Neuronal stem cell (in vitro differentiated cells): ENCODE measurements at regions not wholly inside any gene's neighbourhood (a gene's known extent, or its start where the extent isn't known, plus 50 kb on each side); places are given as distances from the start of the nearest gene placed in this dataset.
A peak's percentile ranks its signal among the peaks of the same experiment; 100 is the strongest.

Source experiments
- DNase-seq: peaks from one replicate; pipeline ENCODE4 v3.0.0-alpha.2; 2013; ENCODE audit warnings: low spot score
- H2AFZ ChIP-seq: one replicate; pipeline ENCODE4 v1.6.1; 2013; ENCODE audit warnings: mild to moderate bottlenecking, low read length, inconsistent platforms
- H2AK5ac ChIP-seq: 2 replicates; pipeline ENCODE4 v1.6.1; 2013; ENCODE audit warnings: low read depth, mild to moderate bottlenecking, inconsistent platforms, low read length, moderate library complexity, mixed read lengths
- H2BK120ac ChIP-seq: 2 replicates; pipeline ENCODE4 v1.6.1; 2013; ENCODE audit warnings: low read depth, mild to moderate bottlenecking, inconsistent platforms, low read length, moderate library complexity, mixed read lengths
- H2BK12ac ChIP-seq: one replicate; pipeline ENCODE4 v1.6.1; 2013; ENCODE audit warnings: low read length, inconsistent platforms
- H2BK15ac ChIP-seq: 2 replicates; pipeline ENCODE4 v1.6.1; 2013; ENCODE audit warnings: mild to moderate bottlenecking, low read length, inconsistent platforms, mixed read lengths
- H2BK5ac ChIP-seq: one replicate; pipeline ENCODE4 v1.6.1; 2013; ENCODE audit warnings: inconsistent platforms, mild to moderate bottlenecking, low read length, moderate library complexity
- H3K14ac ChIP-seq: one replicate; pipeline ENCODE4 v1.6.1; 2013; ENCODE audit warnings: low read length, inconsistent platforms
- H3K18ac ChIP-seq: 2 replicates; pipeline ENCODE4 v1.6.1; 2013; ENCODE audit warnings: low read length, inconsistent platforms
- H3K23ac ChIP-seq: 2 replicates; pipeline ENCODE4 v1.6.1; 2013; ENCODE audit warnings: low read depth, mild to moderate bottlenecking, mixed read lengths, low read length, inconsistent platforms; ENCODE audit not compliant: poor library complexity
- H3K27ac ChIP-seq: replicated peaks from 3 replicates; pipeline ENCODE4 v1.5.1; 2013; ENCODE audit warnings: low read length, inconsistent platforms
- H3K27me3 ChIP-seq, 3 experiments: 2 replicates each; pipeline ENCODE4 v1.6.1; 2013; ENCODE audit warnings: low read length in 3 of 3, mild to moderate bottlenecking in 2 of 3, inconsistent platforms in 1 of 3, low read depth in 1 of 3, mixed read lengths in 1 of 3, moderate library complexity in 1 of 3; ENCODE audit not compliant: control insufficient read depth in 3 of 3, insufficient read depth in 3 of 3
- H3K36me3 ChIP-seq, 2 donors: replicated peaks in 1 of 2; 2 replicates each; pipeline ENCODE4 v1.6.1; 2013; ENCODE audit warnings: low read length in 2 of 2; ENCODE audit not compliant: control insufficient read depth in 2 of 2, insufficient read depth in 2 of 2
- H3K4ac ChIP-seq: 2 replicates; pipeline ENCODE4 v1.6.1; 2013; ENCODE audit warnings: inconsistent platforms, mild to moderate bottlenecking, low read length, moderate library complexity
- H3K4me1 ChIP-seq, 2 donors: 1 replicate in 1 of 2; 2 replicates in 1 of 2; pipeline ENCODE4 v1.6.1; 2013; ENCODE audit warnings: low read length in 2 of 2, low read depth in 1 of 2; ENCODE audit not compliant: control insufficient read depth in 2 of 2, insufficient read depth in 1 of 2
- H3K4me2 ChIP-seq: one replicate; pipeline ENCODE4 v1.6.1; 2013; ENCODE audit warnings: mild to moderate bottlenecking, low read length, inconsistent platforms; ENCODE audit not compliant: insufficient read depth, poor library complexity, severe bottlenecking
- H3K4me3 ChIP-seq, 2 donors: 2 replicates each; pipeline ENCODE4 v1.5.1; 2013; ENCODE audit warnings: low read length in 2 of 2, mild to moderate bottlenecking in 2 of 2, inconsistent platforms in 1 of 2, moderate library complexity in 1 of 2
- H3K79me1 ChIP-seq: one replicate; pipeline ENCODE4 v1.6.1; 2013; ENCODE audit warnings: low read depth, mild to moderate bottlenecking, inconsistent platforms, low read length, moderate library complexity
- H3K9ac ChIP-seq: one replicate; pipeline ENCODE4 v1.6.1; 2013; ENCODE audit warnings: mild to moderate bottlenecking, low read depth, low read length, inconsistent platforms; ENCODE audit not compliant: poor library complexity
- H3K9me3 ChIP-seq, 2 donors: replicated peaks in 1 of 2; 2 replicates each; pipeline versions ENCODE3 to v1.6.1; 2013; ENCODE audit warnings: low read length in 2 of 2, mild to moderate bottlenecking in 2 of 2, inconsistent platforms in 1 of 2, low read depth in 1 of 2, mixed read lengths in 1 of 2, moderate library complexity in 1 of 2; ENCODE audit not compliant: control insufficient read depth in 2 of 2, insufficient read depth in 1 of 2
- H4K8ac ChIP-seq: one replicate; pipeline ENCODE4 v1.6.1; 2013; ENCODE audit warnings: low read depth, mild to moderate bottlenecking, inconsistent platforms, low read length, moderate library complexity
- H4K91ac ChIP-seq: one replicate; pipeline ENCODE4 v1.6.1; 2013; ENCODE audit warnings: low read length, low read depth, mild to moderate bottlenecking, inconsistent platforms; ENCODE audit not compliant: poor library complexity
- WGBS, 2 donors: extraction: QIAGEN DNeasy Blood & Tissue Kit; methylation state at CpG; one replicate each; pipeline ENCODE4 v1.1.7; 2013; ENCODE audit warnings: missing lambda C conversion rate in 2 of 2, mixed read lengths in 1 of 2; ENCODE audit not compliant: insufficient read length in 2 of 2, insufficient replicate concordance in 1 of 2; ENCODE audit errors: extremely low coverage in 2 of 2; 5-methylcytosine and 5-hydroxymethylcytosine counted together

DNA sequence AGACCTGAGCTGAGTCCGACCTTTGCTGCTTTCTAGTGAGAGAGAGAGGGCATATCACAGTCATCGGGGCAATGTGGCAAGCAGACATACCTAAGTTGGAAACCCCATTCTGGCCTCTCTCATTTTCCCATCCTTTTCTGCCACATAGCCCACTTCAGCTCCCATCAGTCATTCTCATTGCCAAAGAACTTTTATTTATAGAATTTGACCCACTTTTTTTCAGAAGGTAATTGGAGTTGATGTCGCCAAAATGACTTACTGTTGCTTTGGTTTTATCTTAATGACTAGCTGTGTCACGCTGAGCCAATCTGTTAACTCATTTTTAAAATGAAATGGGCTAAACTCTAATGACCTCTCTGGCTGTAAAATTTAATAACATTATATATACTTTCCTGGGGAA is 63.9 kb upstream of the RMST start:
- H3K27me3 ChIP-seq: no peaks in the 10 kb centered on the region
- no peak overlapping the region for H2AFZ ChIP-seq
- no CpG with 5 or more reads among the region's 4 CpGs for WGBS, 2 donors
- H3K27ac ChIP-seq: no peak overlapping the region
- no peak overlapping the region for H3K4me3 ChIP-seq
- no peak overlapping the region for H2BK15ac ChIP-seq
- peaks cover 6 to 13% of the 10 kb centered on the region in 2 donors for H3K4me1 ChIP-seq
- no peak for DNase-seq
- no peak overlapping the region for H4K8ac ChIP-seq
- no peak overlapping the region for H2BK120ac ChIP-seq
- H4K91ac ChIP-seq: no peak overlapping the region
- no peak overlapping the region for H3K14ac ChIP-seq
- H2BK5ac ChIP-seq: no peak overlapping the region
- H3K4me2 ChIP-seq: no peak overlapping the region
- H3K9ac ChIP-seq: no peak overlapping the region
- no peaks in the 10 kb centered on the region for H3K36me3 ChIP-seq
- H3K18ac ChIP-seq: no peak overlapping the region
- no peaks in the 10 kb centered on the region for H3K79me1 ChIP-seq
- no peak overlapping the region for H2AK5ac ChIP-seq
- no peak overlapping the region for H3K4ac ChIP-seq
- H2BK12ac ChIP-seq: no peak overlapping the region
- H3K23ac ChIP-seq: no peak overlapping the region
- peaks cover 0 to 5% of the 10 kb centered on the region in 2 donors for H3K9me3 ChIP-seq

DNA sequence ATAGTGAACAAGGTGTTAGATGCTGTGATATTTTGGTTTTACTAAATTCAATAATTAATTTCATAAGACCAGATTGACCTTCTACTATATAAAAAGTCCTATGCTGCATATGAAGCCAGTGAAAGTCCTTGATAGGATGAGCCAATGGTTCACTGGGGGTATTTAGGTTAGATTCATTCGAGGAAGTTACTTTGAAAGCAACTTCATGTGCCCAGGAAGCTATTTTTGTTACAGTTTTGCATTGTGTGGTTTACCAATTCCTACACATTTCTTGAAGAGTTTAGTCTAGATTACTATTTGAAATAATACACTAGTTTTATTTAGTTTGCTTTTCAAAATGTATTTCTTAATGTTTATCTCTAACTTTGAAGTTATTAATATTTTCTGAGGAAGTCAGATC is 58.5 kb upstream of the RMST start:
- no peak for DNase-seq
- Histone ChIP-seq H4K8ac (no peak overlapping the region), H2BK5ac (no peak overlapping the region), H3K4me1 (peaks cover 1 to 4% of the 10 kb centered on the region in 2 donors), H3K9me3 (peaks cover 0 to 2% of the 10 kb centered on the region in 2 donors), H3K4ac (no peak overlapping the region), H3K23ac (no peak overlapping the region), H3K36me3 (no peaks in the 10 kb centered on the region), H3K4me2 (no peak overlapping the region), H2BK15ac (no peak overlapping the region), H4K91ac (no peak overlapping the region), H2AK5ac (no peak overlapping the region), H3K9ac (no peak overlapping the region), H3K14ac (no peak overlapping the region), H2BK12ac (no peak overlapping the region), H3K27me3 (no peaks in the 10 kb centered on the region), H3K27ac (no peak overlapping the region), H3K4me3 (no peak overlapping the region), H2BK120ac (no peak overlapping the region), H3K79me1 (no peaks in the 10 kb centered on the region), H2AFZ (peak overlapping the region; percentile 18), H3K18ac (no peak overlapping the region)
- no CpG with 5 or more reads among the region's 1 CpG for WGBS, 2 donors

GRCh38 chr12:97404543-97404942 is 58.1 kb upstream of the RMST start:
- no peak overlapping the region for H3K27ac ChIP-seq
- H2BK12ac ChIP-seq: no peak overlapping the region
- no peak overlapping the region for H3K4ac ChIP-seq
- H3K9me3 ChIP-seq: peaks cover 0 to 2% of the 10 kb centered on the region in 2 donors
- H2BK120ac ChIP-seq: no peak overlapping the region
- H3K14ac ChIP-seq: no peak overlapping the region
- no peak overlapping the region for H4K8ac ChIP-seq
- peak overlapping the region; percentile 18 for H2AFZ ChIP-seq
- no peak overlapping the region for H3K4me2 ChIP-seq
- peak; percentile 38 for DNase-seq
- no peak overlapping the region for H3K9ac ChIP-seq
- H3K4me1 ChIP-seq: peaks cover 1 to 4% of the 10 kb centered on the region in 2 donors
- H2AK5ac ChIP-seq: no peak overlapping the region
- H3K27me3 ChIP-seq: no peaks in the 10 kb centered on the region
- no peak overlapping the region for H3K18ac ChIP-seq
- no peaks in the 10 kb centered on the region for H3K79me1 ChIP-seq
- no peak overlapping the region for H3K23ac ChIP-seq
- WGBS, 2 donors: no CpG with 5 or more reads among the region's 2 CpGs
- H4K91ac ChIP-seq: no peak overlapping the region
- H2BK15ac ChIP-seq: no peak overlapping the region
- no peaks in the 10 kb centered on the region for H3K36me3 ChIP-seq
- no peak overlapping the region for H3K4me3 ChIP-seq
- H2BK5ac ChIP-seq: no peak overlapping the region

DNA sequence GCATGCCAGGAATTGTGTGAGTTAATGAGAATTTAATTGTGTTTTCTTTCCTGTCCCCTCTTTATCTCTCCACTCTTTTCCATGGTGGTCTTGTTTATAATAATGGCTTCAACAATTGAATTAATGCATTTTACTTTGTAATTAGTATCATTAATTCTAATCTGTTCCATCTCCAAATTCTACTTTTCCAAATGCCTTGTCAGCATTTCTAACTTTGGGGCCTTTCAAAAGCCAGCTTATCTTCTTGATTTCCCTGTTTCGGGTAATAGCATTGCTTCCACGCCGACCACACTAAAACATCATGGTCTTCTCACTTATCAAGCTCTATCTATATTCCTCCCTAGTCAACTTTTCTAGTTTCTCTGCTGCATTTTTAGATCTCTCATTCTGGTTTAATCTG is 54.2 kb upstream of the RMST start:
- Histone ChIP-seq H3K18ac (no peak overlapping the region), H2AFZ (no peak overlapping the region), H3K4me3 (no peak overlapping the region), H3K23ac (no peak overlapping the region), H2AK5ac (no peak overlapping the region), H3K4me1 (peaks cover 1 to 4% of the 10 kb centered on the region in 2 donors), H3K4ac (no peak overlapping the region), H3K36me3 (no peaks in the 10 kb centered on the region), H2BK5ac (no peak overlapping the region), H3K79me1 (no peaks in the 10 kb centered on the region), H4K8ac (no peak overlapping the region), H3K27me3 (no peaks in the 10 kb centered on the region), H3K14ac (no peak overlapping the region), H2BK15ac (no peak overlapping the region), H3K9ac (no peak overlapping the region), H3K4me2 (no peak overlapping the region), H2BK120ac (no peak overlapping the region), H2BK12ac (no peak overlapping the region), H3K9me3 (peaks cover 0 to 2% of the 10 kb centered on the region in 2 donors), H3K27ac (no peak overlapping the region), H4K91ac (no peak overlapping the region)
- no peak for DNase-seq
- no CpG with 5 or more reads among the region's 3 CpGs for WGBS, 2 donors
